Tongue (tissue), 1 donor: ENCODE measurements at regions not wholly inside any gene's neighbourhood (a gene's known extent, or its start where the extent isn't known, plus 50 kb on each side); places are given as distances from the start of the nearest gene placed in this dataset.
A peak's percentile ranks its signal among the peaks of the same experiment; 100 is the strongest.
"Not testable (repeated sequence)": the region's sequence is repeated elsewhere in the genome, so short reads cannot be mapped to it uniquely, and the experiment has no call there.

Experiments
- DNase-seq: peaks from one replicate; pipeline ENCODE4 v3.0.0-alpha.2; 2015

- DNase-seq = no peak
Observed at GRCh38 chrY:7877458-7877857, 965.9 kb upstream of the AMELY start.

GRCh38 chrY:7874080-7874479 is 962.5 kb upstream of the AMELY start:
- peak; percentile 45 for DNase-seq

DNA sequence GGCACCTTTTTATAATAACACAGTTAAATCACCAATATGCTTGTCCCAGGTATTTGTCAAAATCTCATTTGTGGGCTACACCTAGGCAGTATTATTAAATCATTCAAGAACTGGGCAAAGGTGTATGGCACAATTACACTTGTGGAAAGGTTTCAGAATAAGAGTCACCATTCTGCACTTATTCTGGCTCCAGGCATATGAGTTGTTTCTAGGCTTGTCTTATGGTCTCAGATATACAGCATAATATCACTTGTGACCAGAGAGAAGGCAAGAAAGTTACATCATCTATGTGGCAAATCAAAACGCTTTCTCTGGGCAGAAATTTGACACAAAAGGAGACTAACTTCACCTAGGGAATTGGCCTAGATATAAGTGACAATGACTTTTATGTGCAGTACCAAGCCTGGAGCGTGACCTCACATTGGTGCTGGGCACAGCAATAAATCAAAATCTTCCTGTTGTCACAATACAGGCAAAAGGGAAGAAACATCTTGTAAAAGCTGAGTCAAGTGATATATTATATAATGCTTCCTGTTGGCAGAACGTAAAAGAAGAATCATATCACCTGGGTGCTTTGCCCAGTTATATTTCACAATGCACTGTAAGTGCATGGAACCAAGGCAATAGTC is 959.9 kb upstream of the AMELY start:
- DNase-seq = no peak

- DNase-seq = no peak
Observed at GRCh38 chrY:7866976-7867375, 955.4 kb upstream of the AMELY start.

DNA sequence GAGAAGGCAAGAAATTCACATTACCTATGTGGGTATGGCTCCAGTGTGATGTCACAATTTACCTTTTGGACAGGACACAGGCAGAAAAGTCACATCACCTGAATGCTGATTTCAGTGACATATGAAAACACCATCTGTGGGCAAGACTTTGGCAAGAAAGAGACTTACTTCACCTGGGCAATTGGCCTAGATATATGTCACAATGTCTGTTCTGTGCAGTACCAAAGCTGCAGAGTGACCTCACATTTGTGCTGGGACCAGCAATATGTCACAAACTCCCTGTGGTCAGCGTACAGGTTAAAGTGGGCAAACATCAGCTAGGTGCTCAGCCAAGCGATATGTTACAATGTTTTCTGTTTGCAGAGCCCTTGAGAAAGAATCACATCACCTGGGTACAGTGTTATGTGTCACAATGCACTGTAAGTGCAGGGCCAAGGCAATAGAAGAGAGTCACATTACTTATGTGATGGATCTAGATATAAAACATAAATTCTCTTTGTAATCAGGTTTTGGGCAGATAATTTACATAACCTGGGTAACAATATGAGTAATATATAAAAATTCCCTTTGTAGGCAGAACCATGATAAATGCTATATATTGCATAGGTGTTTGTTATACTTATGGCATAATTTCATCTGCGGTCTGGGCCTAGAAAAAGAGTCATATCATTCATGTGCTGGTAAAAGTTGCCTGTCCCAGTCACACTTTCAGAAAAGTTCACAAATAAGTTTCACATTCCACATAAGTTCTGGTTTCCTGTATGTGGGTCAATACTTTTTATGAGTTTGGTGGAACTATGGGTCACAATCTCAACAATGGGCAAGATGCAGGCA is 949.4 kb upstream of the AMELY start:
- DNase-seq = no peak

- no peak for DNase-seq
Observed at GRCh38 chrY:7850191-7850590, 938.6 kb upstream of the AMELY start.

DNA sequence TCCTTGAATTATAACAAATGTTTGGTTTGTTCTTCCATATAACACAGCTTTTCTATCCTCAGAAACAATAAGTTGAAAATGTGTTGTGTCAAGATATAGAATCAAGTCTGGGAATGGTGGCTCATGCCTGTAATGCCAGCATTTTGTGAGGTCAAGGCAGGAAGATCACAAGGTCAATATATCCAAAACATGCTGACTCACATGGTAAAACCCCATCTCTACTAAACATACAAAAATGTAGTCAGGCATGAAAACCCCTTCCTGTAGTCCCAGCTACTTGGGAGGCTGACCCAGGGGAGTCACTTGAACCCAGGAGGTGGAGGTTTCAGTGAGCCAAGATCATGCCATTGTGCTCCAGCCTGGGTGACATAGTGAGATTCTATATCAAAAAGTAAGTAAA is 934.2 kb upstream of the AMELY start:
- DNase-seq = no peak

DNA sequence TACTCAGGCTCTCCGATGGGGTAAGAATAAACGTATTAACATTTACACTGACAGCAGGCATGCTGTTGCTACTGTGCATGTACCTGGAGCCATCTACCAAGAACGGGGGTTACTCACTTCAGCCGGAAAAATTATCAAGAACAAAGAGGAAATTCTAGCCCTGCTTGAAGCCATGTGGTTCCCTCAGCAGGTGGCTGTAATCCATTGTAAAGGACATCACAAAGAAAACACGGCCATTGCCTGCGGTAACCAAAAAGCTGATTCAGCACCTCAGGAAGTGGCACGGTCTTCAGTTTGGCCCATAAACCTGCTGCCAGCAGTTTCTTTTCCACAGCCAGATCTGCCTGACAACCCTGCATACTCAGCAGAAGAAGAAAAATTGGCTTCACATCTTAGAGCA is 925.5 kb upstream of the AMELY start:
- DNase-seq = no peak

GRCh38 chrY:7836366-7836765 is 924.8 kb upstream of the AMELY start:
- DNase-seq = no peak

GRCh38 chrY:7835416-7835815 is 923.9 kb upstream of the AMELY start:
- no peak for DNase-seq

DNA sequence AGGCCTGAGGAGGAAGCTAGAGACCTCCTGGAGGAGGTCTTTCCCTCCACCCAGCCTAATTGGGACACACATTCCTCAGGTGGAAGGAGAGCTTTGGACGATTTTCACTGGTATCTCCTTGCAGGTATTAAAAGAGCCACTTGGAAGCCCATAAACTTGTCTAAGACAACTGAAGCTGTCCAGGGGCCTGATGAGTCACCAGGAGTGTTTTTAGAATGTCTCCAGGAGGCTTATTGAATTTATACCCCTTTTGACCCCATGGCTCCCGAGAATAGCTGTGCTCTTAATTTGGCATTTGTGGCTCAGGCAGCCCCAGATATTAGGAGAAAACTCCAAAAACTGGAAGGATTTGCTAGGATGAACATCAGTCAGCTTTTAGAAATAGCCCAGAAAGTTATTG is 922.7 kb upstream of the AMELY start:
- DNase-seq = no peak

GRCh38 chrY:7830881-7831280 is 919.3 kb upstream of the AMELY start:
- not testable (repeated sequence) for DNase-seq

DNA sequence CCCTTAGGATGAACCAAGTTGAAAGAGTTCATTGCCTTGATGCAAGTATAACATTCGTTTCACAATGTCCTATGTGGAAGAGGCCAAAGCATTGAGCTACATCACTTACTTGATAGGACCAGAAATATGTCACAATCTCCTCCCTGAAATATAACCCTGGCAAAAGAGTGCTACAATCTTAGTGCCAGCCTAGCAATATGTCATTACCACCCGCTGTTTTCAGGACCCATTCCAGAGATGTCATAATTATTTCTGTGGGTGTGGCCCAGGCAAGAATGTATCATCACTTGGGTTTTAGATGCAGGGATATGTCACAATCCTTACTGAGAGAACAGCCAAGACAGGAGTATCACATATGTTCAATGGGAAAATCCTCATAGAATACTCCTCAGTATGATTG is 915.0 kb upstream of the AMELY start:
- DNase-seq = no peak

DNA sequence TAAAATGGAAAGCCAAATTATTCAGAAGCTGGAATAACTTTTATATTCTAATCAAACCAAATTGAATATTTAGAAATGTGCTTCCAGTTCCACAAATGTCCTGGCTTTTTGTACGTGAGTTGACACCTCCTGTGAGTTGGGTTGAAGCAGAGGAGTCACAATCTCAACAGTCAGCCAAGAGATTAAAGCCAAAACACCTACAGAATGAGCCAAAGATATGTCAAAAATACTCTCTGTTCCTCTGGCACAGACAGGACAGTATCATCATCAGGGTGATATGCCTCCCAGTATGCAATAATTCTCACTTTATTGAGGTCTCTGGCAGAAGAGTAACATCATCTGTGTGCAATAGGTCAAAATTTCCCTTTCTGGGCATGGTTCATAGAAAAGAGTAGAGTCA is 914.3 kb upstream of the AMELY start:
- DNase-seq = no peak

DNA sequence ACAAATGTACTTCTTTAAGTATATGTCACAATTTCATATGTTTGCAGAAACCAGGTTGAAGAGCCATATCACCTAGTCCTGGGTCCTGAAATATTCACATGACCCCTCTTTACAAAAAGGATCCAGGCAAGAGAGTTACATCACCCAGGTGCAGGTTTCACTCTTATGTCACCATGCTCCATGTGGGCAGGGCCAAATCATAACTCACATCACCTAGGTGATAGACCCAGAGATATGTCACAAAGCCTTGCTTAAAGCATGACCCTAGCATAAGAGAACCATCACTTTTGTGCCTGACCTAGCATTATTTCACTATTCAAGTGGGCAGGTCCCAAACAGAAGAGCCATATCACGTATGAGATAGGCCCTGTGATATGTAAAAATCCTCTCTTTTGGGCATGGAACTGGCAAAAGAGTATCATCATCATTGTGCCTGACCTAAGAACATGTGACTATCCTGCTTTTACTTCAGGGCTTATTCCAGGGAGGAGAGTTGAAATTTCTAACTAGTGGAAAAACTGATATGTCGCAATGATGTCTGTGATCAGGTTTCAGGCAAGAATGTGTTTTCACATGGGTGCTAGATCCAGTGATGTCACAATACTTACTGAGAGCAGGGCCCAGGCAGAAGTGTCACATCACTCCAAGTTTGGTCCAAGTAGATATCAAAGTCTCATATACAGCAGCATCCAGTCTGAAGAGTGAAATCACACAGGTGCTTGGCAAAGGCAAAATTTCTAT is 909.9 kb upstream of the AMELY start:
- no peak for DNase-seq

GRCh38 chrY:7818924-7819323 is 907.4 kb upstream of the AMELY start:
- DNase-seq = peak; percentile 16

DNA sequence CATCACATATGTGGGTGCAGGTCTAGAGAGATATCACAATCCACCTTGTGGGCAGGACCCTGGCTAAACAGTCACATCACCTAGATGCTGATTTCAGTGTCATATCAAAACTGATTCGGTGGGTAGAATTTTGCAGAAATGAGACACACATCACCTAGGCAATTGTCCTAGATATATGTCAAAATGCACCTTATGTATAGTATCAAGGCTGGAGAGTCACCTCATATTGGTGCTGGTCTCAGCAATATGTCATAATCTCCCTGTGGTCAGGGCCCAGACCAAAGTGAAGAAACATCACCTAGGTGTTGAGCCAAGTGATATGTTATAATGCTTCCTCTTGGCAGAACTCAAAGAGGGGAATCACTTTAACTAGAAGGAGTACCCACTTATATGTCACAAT is 905.0 kb upstream of the AMELY start:
- DNase-seq = no peak

GRCh38 chrY:7815921-7816320 is 904.4 kb upstream of the AMELY start:
- DNase-seq = no peak

GRCh38 chrY:7815285-7815684 is 903.7 kb upstream of the AMELY start:
- DNase-seq = no peak

GRCh38 chrY:7814361-7814760 is 902.8 kb upstream of the AMELY start:
- no peak for DNase-seq

GRCh38 chrY:7810359-7810758 is 898.8 kb upstream of the AMELY start:
- DNase-seq = no peak

- no peak for DNase-seq
Observed at GRCh38 chrY:7807516-7807870, 895.9 kb upstream of the AMELY start.
